NCI-H2227 (cell line): ENCODE measurements at regions not wholly inside any gene's neighbourhood (a gene's known extent, or its start where the extent isn't known, plus 50 kb on each side); places are given as distances from the start of the nearest gene placed in this dataset.
"Not testable (repeated sequence)": the region's sequence is repeated elsewhere in the genome, so short reads cannot be mapped to it uniquely, and the experiment has no call there.

Source experiments
- DNase-seq: peaks from one replicate; lab custom pipeline; 2025; ENCODE audit not compliant: unreplicated experiment; lab: John Stamatoyannopoulos, UW

DNA sequence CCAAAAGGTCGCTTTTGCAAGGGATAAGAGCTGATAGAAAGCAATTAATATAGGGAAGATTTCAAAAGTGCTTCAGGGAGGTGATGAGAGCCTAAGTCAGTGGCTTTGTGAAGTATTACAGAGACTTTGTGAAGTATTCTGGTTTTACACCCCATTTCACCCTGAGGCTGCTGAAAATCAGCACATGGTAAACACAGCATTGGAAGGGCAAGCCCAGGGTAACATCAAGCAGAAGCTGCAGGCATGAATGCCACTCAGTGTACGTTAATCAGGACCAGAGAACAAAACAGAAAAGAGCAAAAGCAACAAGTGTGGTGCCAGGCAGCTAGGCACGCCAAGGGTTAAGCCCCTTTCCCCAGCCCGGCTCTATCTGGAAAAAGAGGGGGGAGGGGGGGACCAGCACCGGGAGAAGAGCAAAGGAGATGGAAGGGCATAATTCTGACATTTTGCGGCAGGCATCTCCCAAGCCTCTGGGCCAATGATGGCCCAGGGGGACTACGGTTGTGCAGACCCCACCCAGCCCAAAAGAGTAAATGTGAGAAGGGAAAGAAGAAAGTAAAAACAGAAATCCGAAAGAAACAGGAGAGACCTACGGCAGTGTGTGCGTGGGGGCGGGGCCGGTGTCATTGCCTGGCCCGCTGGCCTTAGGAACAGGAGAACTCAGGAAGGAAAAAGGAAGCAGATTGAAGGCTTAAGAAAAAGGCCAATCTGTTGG is 58.9 kb downstream of the DHRS2 start:
- peak; percentile 55 for DNase-seq

DNA sequence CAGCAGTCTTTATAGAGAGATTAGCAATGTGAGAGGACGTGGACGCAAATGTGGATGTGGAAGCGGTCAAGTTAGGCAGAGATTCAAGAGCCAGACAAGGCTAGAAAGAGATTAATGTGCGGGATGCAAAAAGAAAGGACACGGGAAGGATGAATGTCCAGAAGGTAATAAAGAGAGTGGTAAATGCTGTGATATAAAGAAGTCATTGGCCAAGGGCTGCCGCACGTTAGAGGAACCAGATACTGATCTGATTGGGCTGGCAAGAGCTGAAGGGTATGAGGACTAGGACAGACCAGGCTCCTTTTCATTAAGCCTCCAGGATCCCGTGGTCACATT is 59.5 kb downstream of the DHRS2 start:
- no peak for DNase-seq

DNA sequence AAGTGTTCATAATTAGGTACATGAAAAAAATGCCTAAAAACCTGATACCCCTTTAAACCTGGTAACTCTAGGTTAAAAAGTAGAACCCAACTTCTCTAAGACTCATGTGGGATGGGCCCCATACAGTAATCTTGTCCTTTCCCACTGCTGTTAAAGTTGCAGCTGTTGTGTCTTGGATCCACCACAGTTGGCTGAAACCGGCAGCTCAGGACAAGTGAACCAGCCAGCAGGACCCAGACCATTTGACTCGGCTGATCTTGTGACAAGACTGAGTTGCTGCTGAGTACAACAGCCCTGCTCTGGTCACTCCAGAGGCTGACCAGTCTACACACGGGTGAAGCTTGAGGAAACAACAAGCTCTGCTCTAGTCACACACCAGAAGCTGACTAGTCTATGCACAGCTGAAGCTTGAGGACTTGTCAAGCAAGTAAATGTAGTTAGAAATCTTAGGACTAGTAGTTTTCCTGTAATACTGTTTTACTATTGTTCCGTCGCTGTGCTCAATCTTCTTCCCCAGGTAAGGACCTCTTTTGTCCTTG is 60.6 kb downstream of the DHRS2 start:
- DNase-seq, result no peak

DNA sequence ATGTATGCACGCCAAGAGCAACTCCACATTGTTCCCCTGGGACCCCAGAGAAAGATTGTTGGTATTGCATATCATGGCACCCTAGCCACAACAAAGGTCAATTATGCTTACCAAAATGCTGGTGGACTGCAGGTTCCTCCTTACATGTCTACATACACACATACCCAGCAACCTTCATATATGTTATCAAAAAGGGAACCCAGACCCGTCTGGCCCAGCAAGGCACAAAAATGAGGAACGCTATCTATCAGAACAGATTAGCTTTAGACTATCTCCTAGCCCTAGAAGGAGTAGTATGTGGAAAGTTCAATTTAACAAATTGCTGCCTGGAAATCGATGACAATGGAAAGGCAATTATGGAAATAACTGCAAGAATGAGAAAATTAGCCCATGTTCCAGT is 61.5 kb downstream of the DHRS2 start:
- no peak for DNase-seq

- no peak for DNase-seq
These were observed 66.7 kb downstream of the DHRS2 start for GRCh38 chr14:23702656-23703426.

DNA sequence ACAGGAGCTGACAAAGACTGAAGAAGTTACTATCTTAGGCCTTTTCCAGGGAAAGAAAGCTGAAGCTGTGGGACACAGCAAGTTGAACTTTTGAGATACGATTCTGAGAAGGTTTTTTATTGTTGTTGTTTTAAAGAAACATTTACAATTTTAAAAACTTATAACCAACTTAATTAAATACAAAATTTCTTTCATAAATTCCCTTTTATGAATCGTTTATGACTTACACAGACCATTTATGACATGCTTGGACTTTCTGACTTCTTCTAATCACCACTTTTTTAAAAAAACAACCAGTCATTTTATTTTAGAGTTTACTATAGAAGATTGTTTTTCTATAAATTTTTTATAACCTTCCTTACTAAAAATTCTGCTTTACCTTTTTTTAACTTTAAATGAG is 68.7 kb downstream of the DHRS2 start:
- peak; percentile 21 for DNase-seq

- no peak for DNase-seq
These were observed 71.3 kb downstream of the DHRS2 start for GRCh38 chr14:23707415-23707814.

DNA sequence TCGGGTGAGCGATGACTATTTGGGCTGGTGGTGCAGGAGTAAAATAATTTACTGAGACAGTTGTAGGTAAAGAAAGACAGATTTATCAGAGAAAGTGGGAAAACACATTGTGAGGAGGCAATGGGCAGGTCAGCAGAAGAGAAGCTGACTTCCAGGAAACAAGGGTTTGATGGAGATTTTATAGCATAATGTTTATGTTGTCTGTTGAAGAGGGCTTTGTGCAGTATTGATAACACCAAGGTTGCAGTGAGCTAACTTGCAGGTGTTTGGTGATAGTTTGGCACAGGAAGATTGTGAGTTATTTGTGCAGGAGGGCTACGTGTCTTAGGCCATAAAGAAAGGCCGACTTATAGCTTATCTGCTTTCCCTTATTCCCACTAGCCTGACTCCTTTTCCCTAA is 72.2 kb downstream of the DHRS2 start:
- DNase-seq, result no peak

DNA sequence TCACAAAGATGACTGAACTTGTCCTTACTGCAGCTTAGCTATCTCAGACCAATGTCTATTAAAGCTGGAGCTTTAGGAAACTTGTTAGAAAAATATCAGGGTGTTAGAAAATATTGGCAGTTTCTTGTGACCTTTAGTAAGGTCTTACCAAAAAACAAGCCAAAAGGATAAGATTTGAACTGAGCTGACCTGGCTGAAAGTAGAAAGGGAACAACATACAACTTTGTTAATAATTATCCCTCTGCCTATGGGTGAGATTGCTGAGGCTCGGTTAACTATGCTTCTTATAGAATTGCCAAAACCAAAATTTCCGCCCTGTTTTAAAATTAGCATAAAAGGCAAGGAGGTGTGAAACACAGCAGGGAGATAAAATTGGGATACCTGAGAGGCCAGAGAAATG is 73.8 kb downstream of the DHRS2 start:
- no peak for DNase-seq

GRCh38 chr14:23712287-23712686 is 76.1 kb downstream of the DHRS2 start:
- DNase-seq, result no peak

- DNase-seq, result no peak
These were observed 83.2 kb downstream of the DHRS2 start for GRCh38 chr14:23719225-23719985.

- no peak for DNase-seq
These were observed 86.5 kb downstream of the DHRS2 start for GRCh38 chr14:23722675-23723074.

- DNase-seq, result no peak
These were observed 87.7 kb downstream of the DHRS2 start for GRCh38 chr14:23723911-23724310.

DNA sequence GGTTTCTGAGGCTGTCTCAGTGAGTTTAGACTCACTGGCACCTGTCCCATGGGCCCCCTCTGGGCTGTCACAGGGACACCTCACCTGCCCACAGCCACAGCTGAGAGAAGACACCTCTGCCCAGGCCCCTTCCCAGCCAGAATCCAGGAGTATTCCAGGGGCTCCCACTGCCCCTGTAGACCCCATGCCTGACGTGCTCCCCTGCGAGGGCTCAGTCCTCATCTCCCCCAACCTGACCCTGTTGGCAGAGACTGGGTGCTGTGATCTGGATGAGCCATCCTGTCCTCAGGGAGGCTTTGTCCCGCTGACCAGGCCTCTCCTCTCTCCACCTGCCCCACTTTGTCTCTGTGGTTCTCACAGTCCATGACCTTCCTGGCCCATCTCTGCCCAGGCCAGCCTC is 89.4 kb downstream of the DHRS2 start:
- DNase-seq, result no peak

- no peak for DNase-seq
These were observed 90.0 kb downstream of the DHRS2 start for GRCh38 chr14:23725980-23726710.

DNA sequence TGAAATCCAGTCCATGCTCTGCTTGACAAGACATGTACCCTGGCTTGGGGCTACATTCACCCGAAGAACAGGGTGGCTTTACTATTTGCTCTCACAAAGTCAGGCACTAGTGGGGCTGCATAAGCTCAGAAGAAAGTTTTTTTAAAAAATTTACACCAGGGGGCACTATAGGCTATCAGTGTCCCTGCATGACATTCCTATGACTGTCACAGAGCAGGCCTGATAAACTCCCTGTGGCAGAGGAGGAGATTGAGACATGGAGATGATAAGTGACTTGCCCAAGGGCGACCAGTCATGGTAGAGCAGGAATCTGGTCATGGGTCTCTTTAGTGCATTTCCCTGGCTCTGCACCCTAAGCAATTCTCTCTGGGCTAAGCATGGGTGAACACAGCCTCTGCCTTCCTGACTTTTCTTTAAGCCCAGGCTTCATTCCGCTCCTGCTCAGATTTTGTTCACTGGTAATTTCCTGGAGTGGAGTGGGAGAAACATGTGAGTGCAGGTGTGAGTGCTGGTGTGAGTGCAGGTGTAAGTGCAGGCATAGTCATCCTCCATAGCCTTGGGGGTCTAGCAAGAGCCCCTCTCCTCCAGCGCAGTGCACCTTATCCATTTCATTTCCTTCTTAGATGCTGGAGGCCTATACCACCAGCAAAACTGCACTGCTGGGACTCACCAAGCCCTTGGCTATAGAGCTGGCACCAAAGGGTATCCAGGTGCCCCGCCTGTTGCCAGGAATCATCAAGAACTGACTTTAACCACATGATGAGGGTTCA is 91.6 kb downstream of the DHRS2 start:
- DNase-seq, result peak; percentile 32

DNA sequence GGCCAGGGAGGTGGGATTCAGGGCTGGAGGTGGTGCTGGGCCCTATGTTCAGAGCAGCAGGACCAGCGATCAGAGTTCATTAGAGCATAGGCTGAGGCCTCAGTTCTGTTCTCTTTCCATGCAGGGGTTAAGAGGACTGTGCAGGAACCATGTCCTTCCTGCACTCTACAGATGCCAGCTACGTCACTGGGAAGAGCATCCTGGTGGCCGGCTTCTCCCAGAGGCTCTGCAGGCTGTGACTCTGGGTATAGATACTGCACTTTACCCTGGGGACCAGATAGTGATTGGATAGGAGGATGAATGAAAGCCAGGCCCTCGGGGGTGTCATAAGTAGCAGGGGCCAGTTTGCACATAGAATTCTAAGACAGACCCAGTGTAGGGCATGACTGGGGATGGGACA is 92.6 kb downstream of the DHRS2 start:
- no peak for DNase-seq

GRCh38 chr14:23729720-23730387 is 93.7 kb downstream of the DHRS2 start:
- DNase-seq, result no peak

GRCh38 chr14:23735394-23735793 is 99.2 kb downstream of the DHRS2 start:
- DNase-seq, result no peak

- DNase-seq, result not testable (repeated sequence)
These were observed 108.2 kb downstream of the DHRS2 start for GRCh38 chr14:23744368-23744767.
